NCI-H187 (cell line): ENCODE measurements at regions not wholly inside any gene's neighbourhood (a gene's known extent, or its start where the extent isn't known, plus 50 kb on each side); places are given as distances from the start of the nearest gene placed in this dataset.

Experiments
- DNase-seq, 2 experiments: peaks; one replicate each; lab custom pipeline; 2025; lab: John Stamatoyannopoulos, UW

DNA sequence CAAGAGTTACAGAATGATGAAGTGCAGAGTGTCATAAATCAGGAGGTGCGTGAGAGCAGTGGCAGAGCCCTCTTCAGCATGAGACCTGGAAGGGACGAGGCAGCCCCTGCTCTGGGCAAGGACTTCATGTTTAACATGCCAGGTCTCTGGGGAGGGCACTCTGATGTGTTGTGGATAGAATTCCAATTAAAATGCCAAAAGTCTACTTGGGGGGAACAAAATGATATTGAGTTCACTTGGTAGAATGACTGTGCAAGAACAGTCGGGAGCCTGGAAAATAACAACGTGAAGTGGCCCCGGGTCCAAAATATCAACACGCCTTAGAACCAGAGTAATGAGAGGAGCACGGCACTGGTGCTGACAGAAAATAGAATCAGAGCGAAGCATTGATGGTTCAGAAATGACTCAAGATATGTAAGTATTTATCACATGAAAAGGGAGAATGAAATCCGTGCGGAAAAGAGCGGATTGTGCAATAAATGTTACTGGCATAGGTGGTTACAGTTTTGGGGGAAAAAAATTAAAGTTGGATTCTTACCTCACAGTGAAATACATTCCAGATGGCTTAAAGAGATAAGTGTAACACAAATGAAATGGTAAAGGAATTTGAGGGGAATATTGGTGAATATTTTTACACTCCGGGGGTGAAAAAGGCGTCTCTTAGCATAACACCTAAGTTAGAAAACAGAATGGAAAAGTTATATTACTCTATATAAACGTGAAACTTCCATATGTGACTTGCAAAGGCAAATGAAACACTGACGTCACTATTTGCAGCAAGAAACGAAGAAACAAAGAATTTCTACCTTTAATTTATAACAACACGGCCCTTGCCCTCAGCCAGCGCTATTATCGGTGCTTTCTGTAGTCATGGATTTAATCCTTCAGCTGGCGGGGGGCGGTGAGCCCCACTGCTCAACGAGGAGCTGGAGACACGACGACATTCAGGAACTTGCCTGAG is 159.4 kb upstream of the TWIST2 start:
- no peak for DNase-seq

DNA sequence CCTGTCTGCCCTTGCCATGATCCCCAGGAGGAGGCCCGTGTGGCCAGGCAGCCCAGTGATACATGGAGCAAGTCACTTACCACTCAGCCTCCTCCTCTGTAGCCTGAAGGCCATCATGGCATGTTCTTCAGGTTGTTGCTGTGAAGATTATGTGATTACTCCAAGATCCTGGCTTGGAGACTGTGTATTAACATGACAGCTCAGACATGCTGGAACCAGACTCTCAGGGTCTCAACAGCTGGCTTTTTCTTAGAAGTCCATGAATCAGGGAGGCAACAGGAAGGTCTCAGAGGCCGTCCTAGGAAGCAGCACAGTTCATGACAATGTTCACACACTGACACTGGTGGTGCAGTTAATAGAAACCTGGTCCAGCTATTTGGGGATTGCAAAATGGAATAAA is 158.6 kb upstream of the TWIST2 start:
- DNase-seq = no peak

DNA sequence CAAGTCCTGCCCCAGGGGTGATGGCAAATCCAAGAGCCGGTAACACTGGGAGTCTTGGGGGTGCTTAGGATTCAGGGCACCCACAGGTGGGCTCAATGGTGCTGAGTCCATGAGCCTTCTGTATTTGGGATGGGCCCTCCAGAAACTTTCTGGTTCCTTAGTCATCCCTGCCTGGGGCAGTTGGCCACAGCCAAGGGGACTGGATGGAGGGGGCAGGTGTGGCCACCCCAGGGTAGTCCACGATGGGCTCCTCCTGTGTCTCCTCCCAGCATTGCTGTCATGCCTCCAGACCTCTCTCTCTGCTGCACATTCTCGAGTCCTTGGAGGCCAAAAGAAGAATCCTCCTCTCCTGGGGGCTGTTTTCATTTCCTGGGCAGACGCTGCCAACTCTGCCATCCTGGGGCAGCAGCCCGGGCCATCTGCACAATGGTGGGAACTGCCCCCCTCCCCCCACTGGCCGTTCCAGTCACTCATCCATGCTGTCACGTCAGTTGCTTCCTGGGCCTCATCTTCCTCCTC is 158.0 kb upstream of the TWIST2 start:
- no peak for DNase-seq

DNA sequence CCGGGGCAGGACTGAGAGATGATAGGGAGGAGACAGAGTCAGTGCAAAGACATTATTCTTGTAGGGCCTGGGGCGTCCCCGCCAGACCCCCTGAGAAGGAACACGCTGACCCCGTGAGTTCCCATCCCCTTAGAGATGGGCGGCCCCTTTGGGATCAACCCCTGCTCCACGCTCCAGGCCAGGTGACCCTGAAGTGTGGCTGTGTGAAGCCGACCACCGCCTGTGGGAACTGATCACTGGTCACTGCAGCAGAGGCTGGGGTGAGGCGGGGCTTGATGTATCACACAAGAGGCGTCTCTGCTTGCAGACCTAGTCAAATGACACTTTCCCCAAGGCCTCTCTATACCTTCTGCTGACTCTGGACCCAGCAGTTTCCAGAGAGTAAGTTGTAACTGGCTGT is 157.4 kb upstream of the TWIST2 start:
- DNase-seq = no peak

DNA sequence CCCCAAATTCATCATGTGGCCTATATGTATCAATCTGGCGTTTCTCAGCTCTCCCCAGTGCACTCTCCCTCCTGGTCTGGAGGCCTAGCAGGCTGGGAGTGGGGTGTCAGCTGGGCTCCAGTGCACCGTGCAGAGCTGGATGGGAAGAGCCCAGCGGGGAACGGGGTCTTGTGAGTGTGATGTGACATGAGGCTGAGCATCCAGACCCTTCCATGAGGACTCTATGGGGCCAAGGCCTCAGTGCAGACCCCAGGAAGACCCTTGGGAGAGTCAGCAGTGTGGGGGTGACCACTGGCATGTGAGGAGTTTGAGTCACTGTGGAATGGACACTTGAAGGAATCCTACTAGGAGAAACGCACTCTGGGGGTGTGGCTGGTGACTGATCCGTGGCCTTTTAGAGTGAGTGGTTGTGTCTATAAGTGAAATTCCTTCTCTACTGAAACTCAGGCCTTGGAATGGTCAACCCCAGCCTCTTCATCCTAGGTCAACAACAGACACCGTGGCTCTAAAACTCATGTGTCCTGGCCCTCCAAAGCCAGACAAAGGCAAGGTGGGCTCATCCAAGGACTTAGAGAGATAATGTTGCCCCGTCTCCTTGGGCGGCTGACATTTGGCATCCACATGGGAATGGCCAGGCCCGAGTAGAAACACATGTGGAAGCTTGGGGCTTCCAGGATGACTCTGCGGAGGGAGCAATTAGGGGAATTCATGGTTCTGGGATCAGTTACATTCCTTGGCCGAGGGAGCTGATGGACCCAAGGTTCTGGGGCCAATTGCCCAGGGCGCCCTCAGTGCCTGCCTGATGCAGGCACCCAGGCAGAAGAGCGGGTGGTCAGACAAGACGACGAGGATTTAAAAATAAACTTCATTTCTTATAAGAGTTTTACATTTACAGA is 156.0 kb upstream of the TWIST2 start:
- no peak for DNase-seq

DNA sequence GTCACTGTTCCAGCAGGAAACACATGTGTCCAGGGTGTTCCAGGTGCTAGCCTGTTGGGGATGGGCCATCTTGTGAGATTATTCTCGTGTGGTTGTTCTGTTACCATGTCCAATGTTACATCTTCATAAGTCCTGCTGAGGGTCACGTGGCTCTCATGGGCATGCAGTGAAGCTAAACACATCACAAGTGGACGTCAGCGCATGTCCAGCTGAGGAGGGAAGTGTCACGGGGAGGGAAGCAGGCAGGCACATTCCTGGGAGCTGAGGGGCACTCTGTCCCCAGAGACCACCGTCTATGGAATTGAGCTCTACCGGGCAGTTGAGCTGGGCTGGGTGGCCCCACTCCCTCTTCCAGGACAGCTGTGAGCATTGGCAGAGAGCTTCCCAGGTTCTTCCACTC is 155.3 kb upstream of the TWIST2 start:
- DNase-seq = no peak

DNA sequence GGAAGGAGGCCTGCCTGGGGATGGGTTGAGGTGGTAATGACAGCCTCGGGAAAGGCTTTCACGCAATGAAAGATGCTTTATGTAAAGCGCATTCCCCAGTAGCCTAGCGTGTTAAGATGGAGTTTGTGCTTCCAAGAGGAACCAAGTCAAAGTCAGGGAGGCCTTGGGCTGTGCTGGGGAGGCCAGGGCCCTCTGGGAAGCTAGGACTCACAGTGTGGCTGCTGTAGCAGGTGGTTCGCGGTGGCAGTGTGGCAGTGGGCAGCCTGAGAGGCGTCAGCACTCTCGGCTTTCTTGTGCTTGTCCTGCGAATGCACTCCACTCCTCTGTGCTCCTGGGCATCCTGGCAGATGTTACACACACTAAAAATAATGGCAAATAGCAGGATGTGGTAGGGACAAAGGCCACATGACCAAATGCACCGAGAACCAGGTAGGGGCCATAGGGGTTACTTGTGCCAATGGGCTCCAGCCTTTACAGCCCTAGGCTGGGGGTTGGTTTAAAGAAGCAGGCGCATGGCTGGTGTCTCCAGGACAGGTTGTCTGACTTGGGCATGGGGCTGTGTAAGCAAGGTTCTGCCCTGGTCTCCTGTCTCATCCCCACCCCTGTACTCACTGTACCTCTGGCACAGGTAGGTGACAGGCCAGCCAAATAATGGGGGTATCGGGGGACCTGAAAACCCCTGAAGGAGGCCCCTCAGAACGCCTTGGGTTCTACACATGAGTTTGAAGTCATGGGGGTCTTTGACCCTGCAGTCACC is 154.4 kb upstream of the TWIST2 start:
- DNase-seq = no peak

DNA sequence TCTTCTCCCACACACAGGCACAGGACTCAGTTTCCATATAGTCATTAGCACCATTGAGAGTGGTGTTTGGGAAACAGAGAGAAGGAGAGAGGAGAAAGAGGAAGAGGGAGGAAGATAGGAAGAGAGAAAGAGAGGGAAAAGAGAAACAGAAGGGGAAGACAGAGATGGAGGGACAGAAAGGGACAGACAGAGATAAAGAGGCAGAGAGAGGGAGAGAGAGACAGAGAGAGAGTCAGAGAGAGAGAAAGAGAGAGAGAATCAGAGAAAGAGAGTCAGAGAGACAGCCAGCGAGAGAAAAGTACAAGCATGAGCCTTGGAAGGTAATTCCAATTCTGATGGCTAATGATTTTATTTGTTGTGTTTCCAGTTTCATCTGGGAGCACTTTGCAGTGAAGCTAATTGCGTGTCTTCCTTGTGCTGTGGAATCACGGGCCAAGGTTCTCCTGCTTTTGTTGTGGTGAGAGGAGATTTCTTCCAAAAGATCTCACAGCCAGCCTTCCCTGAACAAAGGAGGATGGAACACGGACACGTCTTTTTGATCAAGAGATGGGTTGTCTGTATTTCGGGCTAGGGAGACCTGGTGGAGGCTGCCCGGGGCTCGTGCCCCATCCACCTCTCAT is 153.6 kb upstream of the TWIST2 start:
- no peak for DNase-seq

DNA sequence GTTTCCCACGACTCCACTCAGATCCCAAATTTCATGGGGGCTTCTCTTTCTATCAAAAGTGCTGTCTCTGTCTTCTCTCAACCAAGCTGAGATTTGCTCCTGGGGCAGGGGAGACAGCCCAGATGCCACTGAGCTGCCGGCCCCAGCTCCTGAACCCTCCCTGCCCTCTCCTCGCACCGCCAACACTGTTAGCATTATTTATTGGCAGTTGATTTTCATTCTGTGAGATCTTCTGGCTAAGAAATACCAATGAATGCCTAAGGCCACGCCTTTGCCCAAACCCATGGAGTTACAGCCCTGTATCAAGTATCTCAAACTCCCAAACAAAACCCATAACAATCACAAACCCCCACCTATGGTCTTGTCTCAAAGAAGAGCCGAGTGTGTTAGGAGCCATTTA is 153.0 kb upstream of the TWIST2 start:
- no peak for DNase-seq

DNA sequence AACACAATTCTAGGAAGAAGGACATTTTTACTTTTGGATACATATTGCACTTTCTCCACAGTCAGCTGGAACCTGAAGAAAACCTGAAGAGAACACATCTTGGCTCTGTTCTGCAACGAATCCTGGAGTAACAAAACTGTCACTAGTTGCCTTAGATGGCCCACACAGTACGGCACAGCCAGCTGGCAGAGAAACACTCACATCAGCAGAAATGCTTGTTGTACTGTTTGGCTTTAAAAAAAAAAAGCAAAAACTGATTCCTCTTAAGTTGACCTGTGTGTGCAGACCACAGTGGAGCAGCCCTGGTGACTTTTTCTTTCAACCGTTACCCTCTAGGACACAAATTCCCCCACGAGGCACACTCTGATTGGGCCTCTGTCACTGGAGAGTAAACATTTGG is 152.3 kb upstream of the TWIST2 start:
- DNase-seq = no peak

DNA sequence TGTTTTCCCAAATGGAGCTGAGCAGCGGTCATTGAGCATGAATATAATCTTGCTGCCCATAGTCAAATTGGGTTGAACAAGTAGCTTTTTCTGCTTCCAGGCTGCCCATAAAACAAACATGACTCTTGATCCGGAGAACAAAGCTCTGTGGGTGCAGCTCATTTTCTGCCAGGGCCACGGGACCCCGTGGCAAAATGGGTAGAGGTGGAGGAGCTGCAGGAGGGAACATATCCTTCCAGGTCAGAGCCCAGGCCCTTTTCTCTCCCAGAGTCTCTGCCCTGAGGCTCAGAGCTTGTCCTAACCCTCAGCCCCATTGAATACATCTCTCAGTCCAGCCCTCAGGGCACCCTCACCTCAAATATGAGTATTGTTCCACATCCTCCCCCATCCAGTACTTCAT is 151.6 kb upstream of the TWIST2 start:
- DNase-seq = no peak

DNA sequence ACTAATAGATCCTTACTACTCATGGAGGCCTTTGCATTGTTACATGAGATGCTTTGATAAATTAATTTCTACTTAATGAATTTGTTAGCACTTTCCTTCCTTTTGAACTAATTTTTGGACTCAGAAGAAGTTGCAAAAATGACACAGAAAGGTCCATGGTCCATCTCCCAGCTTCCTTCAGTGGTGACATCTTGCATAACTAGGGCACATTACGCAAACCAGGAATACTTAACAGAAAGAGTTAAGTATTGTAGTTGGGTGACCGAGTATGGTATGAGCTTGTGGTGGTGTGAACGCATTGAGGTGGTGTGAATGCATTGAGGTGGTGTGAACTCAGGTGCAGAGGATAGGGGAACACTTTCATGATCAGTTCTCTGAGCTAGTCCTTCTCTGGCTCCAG is 151.1 kb upstream of the TWIST2 start:
- no peak for DNase-seq

DNA sequence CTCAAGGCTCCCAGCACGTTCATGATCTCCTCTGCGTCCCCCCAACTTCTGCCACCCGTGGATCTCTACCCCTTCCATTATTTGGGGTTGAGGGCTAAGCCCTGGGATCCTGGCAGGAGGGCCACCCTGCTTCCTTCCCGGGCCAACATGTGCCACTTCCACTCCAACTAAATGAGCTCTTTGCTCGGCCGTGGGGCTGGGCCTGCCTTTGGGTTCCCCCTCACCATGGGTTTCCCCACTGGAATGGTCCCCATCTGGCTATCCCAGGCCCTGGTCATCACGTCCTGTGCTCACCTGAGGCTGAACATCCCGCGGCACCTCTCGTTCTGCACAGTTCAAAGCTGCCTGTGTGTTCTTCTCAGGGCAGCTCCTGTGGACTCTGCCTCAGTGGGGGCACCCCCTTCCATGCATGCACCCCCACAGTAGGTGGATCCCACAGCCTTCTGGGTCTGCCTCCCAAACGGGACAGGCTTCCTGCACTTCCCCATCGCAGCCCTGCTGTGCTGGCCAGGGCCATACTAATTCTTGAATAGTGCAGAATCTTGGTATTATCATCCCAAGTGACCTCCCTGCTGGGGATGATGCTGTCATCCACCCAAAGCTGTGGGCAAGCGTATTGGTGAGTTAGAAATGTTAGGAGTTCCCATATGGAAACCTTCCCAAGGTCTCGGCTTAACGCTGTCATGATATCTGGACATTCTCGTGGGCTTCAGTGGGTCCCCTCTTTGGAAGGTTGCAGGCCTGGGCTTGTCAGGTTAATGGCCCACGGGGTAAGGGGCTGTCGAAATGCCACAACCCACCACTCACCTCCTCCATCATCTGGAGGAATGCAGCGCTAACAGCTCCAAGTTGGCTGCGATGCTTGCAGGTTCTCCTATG is 150.5 kb upstream of the TWIST2 start:
- no peak for DNase-seq

DNA sequence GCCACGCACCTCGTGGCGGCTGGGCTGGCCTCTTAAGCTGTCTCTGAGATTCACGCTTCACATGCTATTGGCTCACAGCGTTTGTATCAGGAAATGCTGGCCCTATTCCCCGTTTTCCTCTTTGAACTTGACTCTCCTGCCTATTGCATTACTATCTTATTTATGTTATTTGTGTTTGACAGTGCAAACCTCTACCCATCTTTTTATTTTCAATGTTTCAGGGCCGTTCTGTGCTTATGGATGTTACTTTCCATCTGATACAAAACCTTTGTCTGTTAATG is 149.9 kb upstream of the TWIST2 start:
- DNase-seq = no peak

DNA sequence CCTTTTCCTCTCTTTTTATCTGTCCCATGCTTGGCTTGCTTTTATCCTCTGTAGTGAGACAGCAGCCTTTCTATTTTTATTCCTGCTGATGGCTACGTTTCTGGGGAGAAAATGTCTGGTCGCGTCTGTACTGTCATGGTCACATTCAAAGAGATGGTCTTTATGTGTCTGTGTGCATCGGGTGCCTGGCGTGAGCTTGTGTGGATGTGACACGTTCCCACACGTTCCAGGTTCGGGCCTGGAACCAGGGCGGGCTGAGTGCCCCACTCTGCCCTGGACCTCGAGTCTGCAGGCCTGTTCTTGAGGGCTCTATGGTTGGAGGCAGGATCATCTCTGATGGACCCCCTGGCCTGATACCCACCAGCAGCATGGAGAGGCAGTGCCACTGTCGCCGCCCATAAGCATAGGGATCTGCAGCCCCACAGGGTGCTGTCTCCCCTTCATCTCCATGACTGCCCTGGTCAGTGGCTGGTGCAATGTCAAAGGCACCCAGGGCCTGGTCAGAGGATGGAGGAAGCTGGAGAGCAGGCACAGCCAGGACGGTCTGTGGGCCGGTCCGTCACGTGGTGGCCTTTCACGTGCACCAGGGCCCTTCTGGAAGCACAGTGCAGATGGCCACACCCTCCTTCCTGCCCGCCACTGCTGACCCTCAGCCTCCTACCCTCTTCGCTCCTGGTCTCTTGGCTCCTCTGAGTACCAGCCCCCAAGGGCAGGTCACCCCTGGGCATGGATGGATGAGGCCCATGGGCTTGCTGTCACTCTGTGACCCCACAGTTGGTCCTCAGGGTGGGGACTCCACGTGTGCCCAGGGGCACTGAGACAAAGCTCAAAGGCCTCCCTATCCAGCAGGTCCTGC is 149.2 kb upstream of the TWIST2 start:
- no peak for DNase-seq

DNA sequence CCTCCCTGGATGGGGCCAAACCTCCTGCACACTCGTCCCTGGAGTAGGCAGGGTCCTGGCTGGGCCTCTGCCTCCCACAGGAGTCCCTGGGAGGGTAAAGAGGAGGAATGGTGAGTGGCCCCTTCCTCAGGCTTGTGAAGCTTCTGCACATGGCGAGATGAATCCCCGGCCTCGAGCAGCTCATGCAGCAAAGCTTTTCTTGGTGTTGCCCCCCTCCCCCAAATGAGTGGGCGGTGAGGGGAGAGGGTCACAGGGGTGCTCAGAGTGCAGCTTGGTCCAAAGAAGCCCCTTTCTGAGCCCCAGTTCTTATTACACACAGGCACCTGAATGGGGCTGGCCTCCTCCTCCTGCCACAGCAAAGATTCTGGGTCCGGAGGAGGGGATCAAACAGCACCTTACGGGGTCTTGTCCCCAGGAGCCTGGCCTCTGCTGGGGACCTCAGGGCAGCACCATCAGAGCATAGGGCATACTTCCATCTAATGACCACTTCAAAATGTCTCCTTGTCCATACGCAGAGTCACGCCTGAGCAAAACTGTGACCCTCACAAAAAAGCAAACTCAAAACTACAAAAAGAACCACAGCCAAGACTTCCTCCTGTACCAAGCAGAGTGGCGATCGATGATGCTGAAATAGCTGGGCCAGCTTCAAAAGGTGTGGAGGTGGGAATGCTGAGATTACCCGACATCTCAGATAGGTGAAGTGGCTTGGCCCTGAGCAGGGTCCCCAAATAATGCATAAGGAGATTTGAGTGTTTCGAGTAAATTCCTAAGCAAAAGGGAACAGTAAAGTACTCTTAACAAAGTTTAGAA is 148.4 kb upstream of the TWIST2 start:
- DNase-seq = no peak

DNA sequence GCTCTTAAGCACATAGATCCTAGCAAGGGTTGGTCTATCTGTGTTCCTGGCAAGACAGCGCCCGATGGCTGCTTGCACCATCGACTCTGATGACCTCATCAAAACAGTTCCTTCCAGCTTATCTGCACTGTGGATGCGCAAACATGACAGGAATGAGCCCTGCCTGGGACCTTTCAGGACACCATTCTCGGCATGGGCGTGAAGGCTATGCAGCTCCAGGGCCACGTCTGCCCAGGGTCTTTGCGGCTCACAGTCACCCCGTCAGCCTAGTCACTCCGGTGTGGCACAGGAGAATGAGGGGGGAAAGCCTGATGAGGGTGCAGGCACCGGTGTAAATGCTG is 147.8 kb upstream of the TWIST2 start:
- DNase-seq = no peak

DNA sequence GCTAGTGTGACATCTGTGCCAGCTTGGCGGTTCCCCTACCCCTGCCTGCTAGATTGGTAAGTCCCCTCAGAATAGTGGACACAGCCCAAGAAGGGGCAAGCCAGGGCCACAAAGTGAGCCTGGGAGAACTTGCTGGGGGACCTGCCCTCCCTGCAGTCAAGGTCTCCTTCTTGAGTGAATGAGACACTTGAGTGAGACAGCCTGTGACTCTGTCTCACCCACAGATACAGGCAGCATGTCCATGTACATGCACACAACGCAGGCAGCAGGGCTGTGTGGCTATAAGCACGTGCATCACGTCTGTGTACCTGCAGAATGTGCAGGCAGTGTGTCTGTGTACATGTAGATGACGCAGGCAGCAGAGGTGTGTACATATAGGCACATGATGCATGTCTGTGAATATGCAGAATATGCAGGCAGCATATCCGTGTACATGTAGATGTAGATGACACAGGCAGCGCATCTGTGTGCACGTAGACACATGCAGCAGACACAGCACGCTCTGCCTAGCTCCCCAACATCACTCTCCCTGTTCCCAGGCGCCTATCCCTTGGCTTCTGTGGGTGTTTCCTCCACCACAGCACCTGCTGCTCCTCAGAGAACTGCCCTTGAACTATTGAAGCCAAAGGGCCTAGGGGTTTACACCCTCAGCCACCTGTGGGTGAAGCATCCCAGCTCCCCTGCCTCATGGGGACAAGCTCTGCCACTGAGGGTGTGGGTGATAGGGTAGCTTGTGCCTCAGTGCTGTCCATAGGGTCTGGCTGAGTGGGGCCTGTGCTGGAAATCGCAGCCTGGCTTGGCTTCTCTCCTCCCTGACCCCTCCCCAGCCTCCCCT is 147.2 kb upstream of the TWIST2 start:
- DNase-seq = no peak
